ENCODE measurements at regions not wholly inside any gene's neighbourhood (a gene's known extent, or its start where the extent isn't known, plus 50 kb on each side); places are given as distances from the start of the nearest gene placed in this dataset.

DNA sequence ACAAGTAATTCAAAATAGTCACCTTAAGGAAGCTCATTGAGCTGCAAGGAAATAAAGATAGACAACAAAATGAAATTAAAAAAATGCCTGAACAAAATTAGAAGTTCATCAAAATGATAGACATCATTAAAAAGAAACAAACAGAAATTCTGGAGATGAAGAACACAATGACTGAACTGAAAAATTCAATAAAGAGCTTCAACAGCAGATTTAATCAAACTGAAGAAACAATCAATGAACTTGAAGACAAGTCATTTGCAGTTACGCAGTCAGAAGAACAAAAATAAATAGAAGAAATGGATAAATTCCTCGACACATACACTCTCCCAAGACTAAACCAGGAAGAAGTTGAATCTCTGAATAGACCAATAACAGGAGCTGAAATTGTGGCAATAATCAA, 390.0 kb upstream of the SPAG17 start:
- Histone ChIP-seq H3K79me2 (ENCODE audit: insufficient read depth, low read length) (no peaks in the 10 kb centered on the region), H3K27me3 (ENCODE audit: insufficient read depth, low read length) (no peaks in the 10 kb centered on the region), H3K4me3 (ENCODE audit: insufficient read depth, low read depth, low read length) (no peak overlapping the region), H3K36me3 (ENCODE audit: insufficient read depth, low read length) (no peaks in the 10 kb centered on the region), H3K4me1 (ENCODE audit: insufficient read depth, low read length) (no peaks in the 10 kb centered on the region), H3K9ac (ENCODE audit: low read length) (no peak overlapping the region), H3K27ac (ENCODE audit: low read depth, low read length) (no peak overlapping the region), H2AFZ (ENCODE audit: low read depth, low read length) (no peak overlapping the region), H3K4me2 (ENCODE audit: low read length) (no peak overlapping the region), H4K20me1 (ENCODE audit: insufficient read depth, low read length) (no peaks in the 10 kb centered on the region), H3K9me3 (ENCODE audit: insufficient read depth, low read depth, low read length) (no peaks in the 10 kb centered on the region)
- DNase-seq (ENCODE audit: low read depth) (no peak), FAIRE-seq (no peak)
- TF ChIP-seq, protein P1, sequence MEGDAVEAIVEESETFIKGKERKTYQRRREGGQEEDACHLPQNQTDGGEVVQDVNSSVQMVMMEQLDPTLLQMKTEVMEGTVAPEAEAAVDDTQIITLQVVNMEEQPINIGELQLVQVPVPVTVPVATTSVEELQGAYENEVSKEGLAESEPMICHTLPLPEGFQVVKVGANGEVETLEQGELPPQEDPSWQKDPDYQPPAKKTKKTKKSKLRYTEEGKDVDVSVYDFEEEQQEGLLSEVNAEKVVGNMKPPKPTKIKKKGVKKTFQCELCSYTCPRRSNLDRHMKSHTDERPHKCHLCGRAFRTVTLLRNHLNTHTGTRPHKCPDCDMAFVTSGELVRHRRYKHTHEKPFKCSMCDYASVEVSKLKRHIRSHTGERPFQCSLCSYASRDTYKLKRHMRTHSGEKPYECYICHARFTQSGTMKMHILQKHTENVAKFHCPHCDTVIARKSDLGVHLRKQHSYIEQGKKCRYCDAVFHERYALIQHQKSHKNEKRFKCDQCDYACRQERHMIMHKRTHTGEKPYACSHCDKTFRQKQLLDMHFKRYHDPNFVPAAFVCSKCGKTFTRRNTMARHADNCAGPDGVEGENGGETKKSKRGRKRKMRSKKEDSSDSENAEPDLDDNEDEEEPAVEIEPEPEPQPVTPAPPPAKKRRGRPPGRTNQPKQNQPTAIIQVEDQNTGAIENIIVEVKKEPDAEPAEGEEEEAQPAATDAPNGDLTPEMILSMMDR (IDR thresholded peaks at IDR 0.05; ENCODE audit: insufficient read depth, low read depth, low read length) = no peak
- TF ChIP-seq EZH2 (IDR thresholded peaks at IDR 0.05; ENCODE audit: insufficient read depth, low read length) = no peak
- Mint-ChIP-seq H3K27me3 (ENCODE audit: low read depth, unreplicated experiment) (no peaks in the 10 kb centered on the region), H3K9me3 (ENCODE audit: unreplicated experiment) (peaks cover 12% of the 10 kb centered on the region), H3K4me1 (ENCODE audit: low read depth, unreplicated experiment) (no peaks in the 10 kb centered on the region), H3K27ac (ENCODE audit: unreplicated experiment) (no peak overlapping the region), H3K36me3 (ENCODE audit: low read depth, unreplicated experiment) (no peaks in the 10 kb centered on the region), H3K4me3 (ENCODE audit: unreplicated experiment) (no peak overlapping the region)

DNA sequence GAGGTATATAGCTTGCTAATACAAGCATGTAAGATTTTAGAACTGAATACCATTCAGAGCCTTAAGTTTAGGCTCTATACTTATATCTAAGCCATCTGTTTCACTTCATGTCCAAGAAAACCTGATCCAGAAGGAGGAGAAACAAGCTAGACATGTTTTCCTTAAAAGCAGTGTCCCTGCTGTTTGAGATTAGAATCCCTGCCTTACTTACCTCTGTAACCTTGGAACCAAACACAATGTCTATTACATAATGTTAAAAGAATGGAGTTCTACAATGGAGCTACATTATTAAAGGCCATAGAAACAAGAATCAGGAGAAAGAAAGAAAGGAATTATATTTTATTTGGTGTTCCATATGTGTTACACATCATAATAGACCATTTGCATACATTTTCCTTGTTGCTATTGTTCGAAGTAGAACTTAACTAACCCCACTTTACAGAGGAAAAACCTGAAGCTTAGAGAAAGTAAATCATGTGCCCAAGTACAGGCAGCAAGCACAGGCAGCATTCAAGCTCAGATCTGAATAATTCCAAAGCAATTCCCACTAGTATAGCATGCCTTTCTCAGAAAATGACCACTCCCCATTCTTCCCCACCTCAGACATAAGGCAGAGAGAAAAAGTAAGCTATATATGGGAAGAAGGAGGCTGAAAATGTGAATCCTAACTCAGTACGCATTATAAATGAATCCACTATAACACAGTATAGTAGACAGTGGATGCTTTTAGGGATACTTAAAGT, 380.1 kb upstream of the SPAG17 start:
- Histone ChIP-seq H3K27ac (ENCODE audit: low read depth, low read length) (no peak overlapping the region), H3K4me3 (ENCODE audit: insufficient read depth, low read depth, low read length) (no peak overlapping the region), H3K9me3 (ENCODE audit: insufficient read depth, low read depth, low read length) (no peaks in the 10 kb centered on the region), H3K9ac (ENCODE audit: low read length) (no peak overlapping the region), H2AFZ (ENCODE audit: low read depth, low read length) (no peak overlapping the region), H3K4me1 (ENCODE audit: insufficient read depth, low read length) (no peaks in the 10 kb centered on the region), H4K20me1 (ENCODE audit: insufficient read depth, low read length) (no peaks in the 10 kb centered on the region), H3K36me3 (ENCODE audit: insufficient read depth, low read length) (no peaks in the 10 kb centered on the region), H3K27me3 (ENCODE audit: insufficient read depth, low read length) (no peaks in the 10 kb centered on the region), H3K79me2 (ENCODE audit: insufficient read depth, low read length) (no peaks in the 10 kb centered on the region), H3K4me2 (ENCODE audit: low read length) (no peak overlapping the region)
- H3K9me3 Mint-ChIP-seq (ENCODE audit: unreplicated experiment) = no peaks in the 10 kb centered on the region
- DNase-seq (ENCODE audit: low read depth) (no peak), FAIRE-seq (no peak)
- peaks cover 2% of the 10 kb centered on the region for H3K4me1 Mint-ChIP-seq (ENCODE audit: low read depth, unreplicated experiment)
- TF ChIP-seq, protein P1 (IDR thresholded peaks at IDR 0.05; ENCODE audit: insufficient read depth, low read depth, low read length) = no peak
- no peak for TF ChIP-seq EZH2 (IDR thresholded peaks at IDR 0.05; ENCODE audit: insufficient read depth, low read length)
- H3K4me3 Mint-ChIP-seq (ENCODE audit: unreplicated experiment) = no peak overlapping the region
- H3K27ac Mint-ChIP-seq (ENCODE audit: unreplicated experiment) = no peak overlapping the region
- no peaks in the 10 kb centered on the region for H3K36me3 Mint-ChIP-seq (ENCODE audit: low read depth, unreplicated experiment)
- no peaks in the 10 kb centered on the region for H3K27me3 Mint-ChIP-seq (ENCODE audit: low read depth, unreplicated experiment)

Data from astrocyte (in vitro differentiated cells and primary cell).